K562 (cell line): ENCODE measurements at regions not wholly inside any gene's neighbourhood (a gene's known extent, or its start where the extent isn't known, plus 50 kb on each side); places are given as distances from the start of the nearest gene placed in this dataset.

Experiments used
- ATAC-seq: fragments of 200-7000 bp; cut with Tn5 transposase; 3 replicates; pipeline ENCODE4 v1.9.1; 2020; ENCODE audit warnings: moderate library complexity
- BruUV-seq: library from RNA; stranded (reverse); fragments of 400-500 nt; replicated peaks from 2 replicates; lab custom pipeline; 2021; lab: Mats Ljungman, UMichigan
- CTCF ChIA-PET: fragments of 300-600 bp; formaldehyde crosslinking; extraction: SDS; loops from one replicate; lab custom pipeline; 2021; ENCODE audit warnings: low intra/inter-chr PET ratio; lab: Yijun Ruan, JAX
- POLR2A ChIA-PET: fragments of 300-600, 350-650 bp; sonication (Branson Sonifier 250); formaldehyde crosslinking; extraction: SDS; loops from one replicate; lab custom pipeline; 2021; ENCODE audit warnings: antibody characterized with exemption, inconsistent platforms; lab: Yijun Ruan, JAX
- DNase-seq, 4 experiments: peaks; one replicate each; pipeline versions ENCODE4 v3.0.0 to v3.0.0-alpha.2; 2011 to 2018; ENCODE audit warnings: low spot score in 3 of 4, mixed read lengths in 3 of 4; ENCODE audit errors: extremely low read depth in 1 of 4
- FAIRE-seq: peaks from 2 replicates; lab custom pipeline; 2011; peaks lifted over from hg19 to GRCh38; lab: Jason Lieb, UNC
- H2AFZ ChIP-seq: 2 replicates; pipeline ENCODE4 v1.6.0; 2011; ENCODE audit warnings: low read depth, low read length, control low read depth, inconsistent platforms
- H3K27ac ChIP-seq: fragments of 200-600 bp; 3 replicates; pipeline ENCODE4 v1.8.0; 2011; ENCODE audit warnings: low read depth, mild to moderate bottlenecking, control low read depth, inconsistent platforms, low read length, moderate library complexity, mixed read lengths; ENCODE audit errors: extremely low read depth
- H3K27me3 ChIP-seq, 2 experiments: fragments of 300-600 bp in 1 of 2; 2 replicates in 1 of 2; 3 replicates in 1 of 2; pipeline versions ENCODE4 v1.6.0 to v1.8.0; 2011; ENCODE audit warnings: inconsistent platforms in 2 of 2, low read length in 2 of 2, mild to moderate bottlenecking in 1 of 2, mixed read lengths in 1 of 2, moderate library complexity in 1 of 2; ENCODE audit not compliant: control insufficient read depth in 2 of 2, insufficient read depth in 2 of 2
- H3K36me3 ChIP-seq: fragments of 300-600 bp; 3 replicates; pipeline ENCODE4 v1.8.0; 2011; ENCODE audit warnings: mild to moderate bottlenecking, low read length, inconsistent platforms; ENCODE audit not compliant: control insufficient read depth, insufficient read depth
- H3K4me1 ChIP-seq, 2 experiments: fragments of 200-600 bp in 1 of 2; replicated peaks in 1 of 2; 2 replicates in 1 of 2; 3 replicates in 1 of 2; pipeline versions ENCODE4 v1.5.1 to v1.8.0; 2011; ENCODE audit warnings: inconsistent platforms in 2 of 2, low read length in 2 of 2, mild to moderate bottlenecking in 1 of 2, mixed read lengths in 1 of 2, moderate library complexity in 1 of 2; ENCODE audit not compliant: control insufficient read depth in 2 of 2, insufficient read depth in 2 of 2
- H3K4me2 ChIP-seq: 2 replicates; pipeline ENCODE4 v1.6.1; 2011; ENCODE audit warnings: low read length, control low read depth, inconsistent platforms, mixed read lengths; ENCODE audit not compliant: insufficient read depth
- H3K4me3 ChIP-seq: fragments of 200-600 bp; sonication (generic), shearing (Covaris generic); 2 replicates; pipeline ENCODE4 v1.5.1; 2016; ENCODE audit warnings: control low read depth, inconsistent platforms
- H3K79me2 ChIP-seq: fragments of 200-600 bp; 3 replicates; pipeline ENCODE4 v1.8.0; 2011; ENCODE audit warnings: low read length, inconsistent platforms; ENCODE audit not compliant: control insufficient read depth, insufficient read depth
- H3K9ac ChIP-seq, 2 experiments: 2 replicates each; pipeline versions ENCODE4 v1.6.0 to v1.6.1; 2011; ENCODE audit warnings: low read depth in 2 of 2, low read length in 2 of 2, control low read depth in 1 of 2, inconsistent platforms in 1 of 2, mild to moderate bottlenecking in 1 of 2, mixed read lengths in 1 of 2; ENCODE audit not compliant: insufficient read depth in 1 of 2
- H3K9me1 ChIP-seq: one replicate; pipeline ENCODE4 v1.6.0; 2011; ENCODE audit warnings: inconsistent platforms, mild to moderate bottlenecking, low read length, moderate library complexity; ENCODE audit not compliant: control insufficient read depth, insufficient read depth
- H3K9me3 ChIP-seq: replicated peaks from 2 replicates; pipeline ENCODE4 v1.5.1; 2011; ENCODE audit warnings: low read depth, low read length, inconsistent platforms; ENCODE audit not compliant: control insufficient read depth, insufficient read depth
- H4K20me1 ChIP-seq: replicated peaks from 2 replicates; pipeline ENCODE4 v1.6.1; 2011; ENCODE audit warnings: low read length, inconsistent platforms, mixed read lengths; ENCODE audit not compliant: control insufficient read depth, insufficient read depth
- BMI1 ChIP-seq: fragments of 150-350 bp; IDR thresholded peaks from 2 replicates; pipeline ENCODE4 v1.6.1; 2014; ENCODE audit warnings: low read length
- DNMT1 ChIP-seq: fragments of 450-650 bp; IDR thresholded peaks from 2 replicates; pipeline ENCODE4 v1.6.1; 2016; ENCODE audit warnings: antibody characterized with exemption, mild to moderate bottlenecking
- ETV5 ChIP-seq: sonication (generic); formaldehyde crosslinking; IDR thresholded peaks from 2 replicates; pipeline ENCODE4 v1.4.0; 2020; ENCODE audit warnings: low read depth, mild to moderate bottlenecking, missing genetic modification reagents
- HNRNPL ChIP-seq: fragments of 200-400 bp; formaldehyde crosslinking; IDR thresholded peaks from 2 replicates; pipeline ENCODE4 v1.6.1; 2017; ENCODE audit warnings: low read depth, mild to moderate bottlenecking, low read length
- ILF3 ChIP-seq: fragments of 450-650 bp; IDR thresholded peaks from 2 replicates; pipeline ENCODE4 v1.6.1; 2018; ENCODE audit warnings: antibody characterized with exemption, mild to moderate bottlenecking, moderate library complexity, borderline replicate concordance
- LEF1 ChIP-seq: fragments of 450-650 bp; IDR thresholded peaks from 2 replicates; pipeline ENCODE4 v1.6.1; 2016; ENCODE audit warnings: mild to moderate bottlenecking
- MEF2A ChIP-seq: IDR thresholded peaks from 2 replicates; pipeline ENCODE4 v1.6.1; 2011; ENCODE audit warnings: low read depth, mild to moderate bottlenecking, low read length, moderate library complexity; ENCODE audit not compliant: control insufficient read depth
- MTA1 ChIP-seq: fragments of 450-650 bp; IDR thresholded peaks from 2 replicates; pipeline ENCODE4 v1.6.1; 2017; ENCODE audit warnings: borderline replicate concordance
- MYC ChIP-seq, 2 experiments: fragments of 250-450 bp in 1 of 2; sonication (Bioruptor Pico) in 1 of 2; IDR thresholded peaks; 2 replicates each; pipeline versions ENCODE4 v1.5.1 to v1.6.1; 2012 to 2021; ENCODE audit warnings: low read depth in 2 of 2, borderline replicate concordance in 1 of 2, improper control_type of control experiment in 1 of 2, low read length in 1 of 2, mild to moderate bottlenecking in 1 of 2, moderate library complexity in 1 of 2
- NBN ChIP-seq: fragments of 450-650 bp; IDR thresholded peaks from 2 replicates; pipeline ENCODE4 v1.6.1; 2016; ENCODE audit warnings: low read depth, mild to moderate bottlenecking
- NONO ChIP-seq, 2 experiments: fragments of 200-400 bp in 1 of 2; fragments of 450-650 bp in 1 of 2; formaldehyde crosslinking in 1 of 2; IDR thresholded peaks; 2 replicates each; pipeline ENCODE4 v1.6.1; 2017; ENCODE audit warnings: low read depth in 2 of 2, mild to moderate bottlenecking in 2 of 2, moderate library complexity in 2 of 2, low read length in 1 of 2
- PPARD ChIP-seq: fragments of 250-450 bp; sonication (Bioruptor Pico); IDR thresholded peaks from 2 replicates; pipeline ENCODE4 v1.8.0; 2022; ENCODE audit warnings: inconsistent platforms, mild to moderate bottlenecking, moderate library complexity
- SIX5 ChIP-seq, 2 experiments: IDR thresholded peaks; 2 replicates each; pipeline ENCODE4 v1.6.1; 2011; ENCODE audit warnings: low read length in 2 of 2, borderline replicate concordance in 1 of 2, low read depth in 1 of 2, mild to moderate bottlenecking in 1 of 2, moderate library complexity in 1 of 2; ENCODE audit not compliant: insufficient read depth in 1 of 2
- SLC30A9 ChIP-seq: fragments of 250-450 bp; sonication (Bioruptor Pico); IDR thresholded peaks from 2 replicates; pipeline ENCODE4 v1.8.0; 2022; ENCODE audit warnings: mild to moderate bottlenecking, moderate library complexity
- TEAD2 ChIP-seq: fragments of 450-650 bp; IDR thresholded peaks from 2 replicates; pipeline ENCODE4 v1.6.1; 2016; ENCODE audit warnings: missing genetic modification characterization, control low read depth, missing compliant biosample characterization
- ZC3H8 ChIP-seq: fragments of 450-650 bp; IDR thresholded peaks from 2 replicates; pipeline ENCODE4 v1.6.1; 2017
- ZNF282 ChIP-seq: sonication (generic); formaldehyde crosslinking; IDR thresholded peaks from 2 replicates; pipeline ENCODE4 v1.8.1; 2023; ENCODE audit warnings: missing genetic modification reagents
- WGBS: fragments of 100-300 bp; shearing (Covaris generic); methylation state at CpG from one replicate; pipeline ENCODE4 v1.1.6; 2016; ENCODE audit warnings: low coverage, mixed read lengths; ENCODE audit not compliant: insufficient coverage; ENCODE audit errors: missing lambda C conversion rate; 5-methylcytosine and 5-hydroxymethylcytosine counted together
- in situ Hi-C: fragments of 300-500 bp; cut with MboI; formaldehyde crosslinking; loops from 4 replicates; pipeline ENCODE4 v1.15.0; 2018; ENCODE audit warnings: inconsistent platforms, mixed read lengths
- intact Hi-C: fragments of 100-400 bp; cut with micrococcal nuclease; formaldehyde crosslinking; loops from 2 replicates; pipeline ENCODE4 v1.14.2; 2022
- TF ChIP-seq, protein P1 (sequence below): sonication (generic); formaldehyde crosslinking; IDR thresholded peaks from 2 replicates; pipeline ENCODE4 v1.8.0; 2023; ENCODE audit warnings: mild to moderate bottlenecking, missing genetic modification reagents
- TF ChIP-seq, protein P2 (sequence below): fragments of 450-650 bp; IDR thresholded peaks from one replicate; pipeline ENCODE4 v1.6.1; 2018; ENCODE audit warnings: mild to moderate bottlenecking, moderate library complexity; ENCODE audit not compliant: partially characterized antibody

DNA sequence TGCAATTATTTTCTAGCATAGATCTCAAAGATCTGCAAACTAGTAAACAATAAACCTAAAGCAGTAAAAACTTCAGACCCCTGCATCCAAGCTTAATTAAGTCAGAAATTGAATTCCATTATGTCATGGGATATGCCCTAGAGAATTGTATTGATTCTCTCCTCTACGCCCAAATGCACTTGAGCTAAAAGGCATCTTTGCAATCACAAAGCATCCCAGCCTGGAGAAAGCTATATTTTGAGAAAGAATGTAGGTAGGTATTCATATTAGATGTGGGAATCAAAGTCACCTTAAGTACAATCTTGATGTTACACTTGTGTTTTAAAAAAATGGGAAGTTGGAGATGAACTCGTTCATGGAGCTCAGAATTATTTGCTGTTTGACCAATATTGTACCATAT lies 386.7 kb downstream of the ADAMTS20 start:
- 9% methylated on average over 2 of the region's 2 CpGs for WGBS
- no peaks in the 10 kb centered on the region for H4K20me1 ChIP-seq
- H3K4me1 ChIP-seq, result no peaks in the 10 kb centered on the region
- no peak overlapping the region for H3K4me2 ChIP-seq
- FAIRE-seq (no peak), DNase-seq (no peak), ATAC-seq (no peak)
- H3K27me3 ChIP-seq, result no peaks in the 10 kb centered on the region
- BruUV-seq, result no TSS peak
- H3K9me1 ChIP-seq, result no peaks in the 10 kb centered on the region
- in situ Hi-C loops, result no loop called here
- intact Hi-C loops, result no loop called here
- CTCF ChIA-PET, result no interaction called here
- no peak overlapping the region for H2AFZ ChIP-seq
- no peaks in the 10 kb centered on the region for H3K36me3 ChIP-seq
- no peak overlapping the region for H3K27ac ChIP-seq
- POLR2A ChIA-PET, result no interaction called here
- H3K9me3 ChIP-seq, result no peaks in the 10 kb centered on the region
- TF ChIP-seq LEF1, result no peak
- TF ChIP-seq ZNF282 (CRISPR knock-in tag), result no peak
- TF ChIP-seq, protein P1, sequence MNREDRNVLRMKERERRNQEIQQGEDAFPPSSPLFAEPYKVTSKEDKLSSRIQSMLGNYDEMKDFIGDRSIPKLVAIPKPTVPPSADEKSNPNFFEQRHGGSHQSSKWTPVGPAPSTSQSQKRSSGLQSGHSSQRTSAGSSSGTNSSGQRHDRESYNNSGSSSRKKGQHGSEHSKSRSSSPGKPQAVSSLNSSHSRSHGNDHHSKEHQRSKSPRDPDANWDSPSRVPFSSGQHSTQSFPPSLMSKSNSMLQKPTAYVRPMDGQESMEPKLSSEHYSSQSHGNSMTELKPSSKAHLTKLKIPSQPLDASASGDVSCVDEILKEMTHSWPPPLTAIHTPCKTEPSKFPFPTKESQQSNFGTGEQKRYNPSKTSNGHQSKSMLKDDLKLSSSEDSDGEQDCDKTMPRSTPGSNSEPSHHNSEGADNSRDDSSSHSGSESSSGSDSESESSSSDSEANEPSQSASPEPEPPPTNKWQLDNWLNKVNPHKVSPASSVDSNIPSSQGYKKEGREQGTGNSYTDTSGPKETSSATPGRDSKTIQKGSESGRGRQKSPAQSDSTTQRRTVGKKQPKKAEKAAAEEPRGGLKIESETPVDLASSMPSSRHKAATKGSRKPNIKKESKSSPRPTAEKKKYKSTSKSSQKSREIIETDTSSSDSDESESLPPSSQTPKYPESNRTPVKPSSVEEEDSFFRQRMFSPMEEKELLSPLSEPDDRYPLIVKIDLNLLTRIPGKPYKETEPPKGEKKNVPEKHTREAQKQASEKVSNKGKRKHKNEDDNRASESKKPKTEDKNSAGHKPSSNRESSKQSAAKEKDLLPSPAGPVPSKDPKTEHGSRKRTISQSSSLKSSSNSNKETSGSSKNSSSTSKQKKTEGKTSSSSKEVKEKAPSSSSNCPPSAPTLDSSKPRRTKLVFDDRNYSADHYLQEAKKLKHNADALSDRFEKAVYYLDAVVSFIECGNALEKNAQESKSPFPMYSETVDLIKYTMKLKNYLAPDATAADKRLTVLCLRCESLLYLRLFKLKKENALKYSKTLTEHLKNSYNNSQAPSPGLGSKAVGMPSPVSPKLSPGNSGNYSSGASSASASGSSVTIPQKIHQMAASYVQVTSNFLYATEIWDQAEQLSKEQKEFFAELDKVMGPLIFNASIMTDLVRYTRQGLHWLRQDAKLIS (CRISPR knock-in tag), result no peak
- TF ChIP-seq, protein P2, sequence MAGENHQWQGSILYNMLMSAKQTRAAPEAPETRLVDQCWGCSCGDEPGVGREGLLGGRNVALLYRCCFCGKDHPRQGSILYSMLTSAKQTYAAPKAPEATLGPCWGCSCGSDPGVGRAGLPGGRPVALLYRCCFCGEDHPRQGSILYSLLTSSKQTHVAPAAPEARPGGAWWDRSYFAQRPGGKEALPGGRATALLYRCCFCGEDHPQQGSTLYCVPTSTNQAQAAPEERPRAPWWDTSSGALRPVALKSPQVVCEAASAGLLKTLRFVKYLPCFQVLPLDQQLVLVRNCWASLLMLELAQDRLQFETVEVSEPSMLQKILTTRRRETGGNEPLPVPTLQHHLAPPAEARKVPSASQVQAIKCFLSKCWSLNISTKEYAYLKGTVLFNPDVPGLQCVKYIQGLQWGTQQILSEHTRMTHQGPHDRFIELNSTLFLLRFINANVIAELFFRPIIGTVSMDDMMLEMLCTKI, result no peak
- TF ChIP-seq TEAD2 (tag), result no peak
- TF ChIP-seq ETV5 (CRISPR knock-in tag), result no peak
- no peak for TF ChIP-seq ZC3H8
- TF ChIP-seq DNMT1, result no peak
- no peak for TF ChIP-seq NBN
- no peak for TF ChIP-seq BMI1
- no peak for TF ChIP-seq ILF3
- no peak for TF ChIP-seq SIX5 (IDR thresholded peaks at IDR 0.05; ENCODE audit: borderline replicate concordance in 1 of 2, insufficient read depth in 1 of 2, low read depth in 1 of 2, low read length in 2 of 2)
- TF ChIP-seq MYC (IDR thresholded peaks at IDR 0.05; ENCODE audit: low read depth, low read length), result no peak
- no peak for TF ChIP-seq MYC (CRISPR knock-in tag; IDR thresholded peaks at IDR 0.05; ENCODE audit: borderline replicate concordance, low read depth)
- TF ChIP-seq MTA1, result no peak
- no peak for TF ChIP-seq MEF2A
- TF ChIP-seq HNRNPL, result no peak
- TF ChIP-seq PPARD (CRISPR knock-in tag), result no peak
- TF ChIP-seq SLC30A9 (CRISPR knock-in tag), result no peak
- TF ChIP-seq NONO (IDR thresholded peaks at IDR 0.05; ENCODE audit: low read depth in 2 of 2, low read length in 1 of 2), result no peak
- no peak overlapping the region for H3K4me3 ChIP-seq
- no peak overlapping the region for H3K9ac ChIP-seq
- no peaks in the 10 kb centered on the region for H3K79me2 ChIP-seq
